HG03039 (cell line): ENCODE measurements at regions not wholly inside any gene's neighbourhood (a gene's known extent, or its start where the extent isn't known, plus 50 kb on each side); places are given as distances from the start of the nearest gene placed in this dataset.

Source experiments
- ATAC-seq: cut with Tn5 transposase; IDR thresholded peaks from one replicate; pipeline ENCODE4 v1.9.1; 2021; ENCODE audit warnings: mild to moderate bottlenecking, moderate library complexity; ENCODE audit not compliant: unreplicated experiment

- no peak for ATAC-seq
Observed at GRCh38 chr15:39227001-39227400, 353.9 kb upstream of the THBS1 start.

- no peak for ATAC-seq
Observed at GRCh38 chr15:39228889-39229288, 352.0 kb upstream of the THBS1 start.

- ATAC-seq: no peak
Observed at GRCh38 chr15:39230205-39230907, 350.5 kb upstream of the THBS1 start.

- ATAC-seq: no peak
Observed at GRCh38 chr15:39230908-39231285, 350.0 kb upstream of the THBS1 start.

- ATAC-seq: no peak
Observed at GRCh38 chr15:39232512-39232911, 348.4 kb upstream of the THBS1 start.

GRCh38 chr15:39235084-39235795 is 345.6 kb upstream of the THBS1 start:
- ATAC-seq: no peak

- ATAC-seq: no peak
Observed at GRCh38 chr15:39236375-39236774, 344.5 kb upstream of the THBS1 start.

- ATAC-seq: no peak
Observed at GRCh38 chr15:39238443-39238842, 342.4 kb upstream of the THBS1 start.

- no peak for ATAC-seq
Observed at GRCh38 chr15:39239562-39239961, 341.3 kb upstream of the THBS1 start.

- no peak for ATAC-seq
Observed at GRCh38 chr15:39242345-39242744, 338.5 kb upstream of the THBS1 start.

- no peak for ATAC-seq
Observed at GRCh38 chr15:39243396-39243795, 337.5 kb upstream of the THBS1 start.

GRCh38 chr15:39244776-39245175 is 336.1 kb upstream of the THBS1 start:
- ATAC-seq: no peak

GRCh38 chr15:39246523-39246922 is 334.4 kb upstream of the THBS1 start:
- ATAC-seq: no peak

GRCh38 chr15:39247574-39247973 is 333.3 kb upstream of the THBS1 start:
- ATAC-seq: no peak

GRCh38 chr15:39248204-39248603 is 332.7 kb upstream of the THBS1 start:
- ATAC-seq: no peak

- no peak for ATAC-seq
Observed at GRCh38 chr15:39250001-39250400, 330.9 kb upstream of the THBS1 start.

GRCh38 chr15:39250460-39251186 is 330.3 kb upstream of the THBS1 start:
- ATAC-seq: no peak

GRCh38 chr15:39251413-39252133 is 329.3 kb upstream of the THBS1 start:
- no peak for ATAC-seq

- ATAC-seq: no peak
Observed at GRCh38 chr15:39252134-39252470, 328.8 kb upstream of the THBS1 start.

- ATAC-seq: no peak
Observed at GRCh38 chr15:39253552-39253951, 327.3 kb upstream of the THBS1 start.

- no peak for ATAC-seq
Observed at GRCh38 chr15:39254181-39254580, 326.7 kb upstream of the THBS1 start.
